ENCODE measurements at regions not wholly inside any gene's neighbourhood (a gene's known extent, or its start where the extent isn't known, plus 50 kb on each side); places are given as distances from the start of the nearest gene placed in this dataset.

DNA sequence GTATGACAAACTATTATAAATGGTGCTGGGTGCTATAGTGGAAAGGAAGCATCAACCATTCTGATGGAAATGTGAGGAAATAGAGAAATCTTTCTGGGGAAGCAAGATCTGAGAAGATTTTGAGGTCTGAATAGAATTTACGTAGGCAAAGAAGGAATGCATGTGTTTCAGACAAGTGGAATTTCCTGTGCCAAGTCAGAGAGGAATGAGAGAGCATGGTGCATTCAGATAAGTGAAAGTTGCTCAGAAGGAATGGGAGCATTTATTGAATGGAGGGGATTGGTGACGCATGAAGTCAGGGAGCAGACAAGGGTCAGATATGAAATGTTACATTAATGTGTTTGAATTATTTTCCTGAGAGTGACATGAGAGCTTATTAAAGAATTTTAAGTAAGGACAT, 725.5 kb downstream of the METTL15 start:
- ATAC-seq = peak; percentile 74
- TF ChIP-seq ZC3H10 (CRISPR knock-in tag; IDR thresholded peaks at IDR 0.05) = peak; percentile 66; the same call in 1 of the 2 replicates
- TF ChIP-seq, protein P1, sequence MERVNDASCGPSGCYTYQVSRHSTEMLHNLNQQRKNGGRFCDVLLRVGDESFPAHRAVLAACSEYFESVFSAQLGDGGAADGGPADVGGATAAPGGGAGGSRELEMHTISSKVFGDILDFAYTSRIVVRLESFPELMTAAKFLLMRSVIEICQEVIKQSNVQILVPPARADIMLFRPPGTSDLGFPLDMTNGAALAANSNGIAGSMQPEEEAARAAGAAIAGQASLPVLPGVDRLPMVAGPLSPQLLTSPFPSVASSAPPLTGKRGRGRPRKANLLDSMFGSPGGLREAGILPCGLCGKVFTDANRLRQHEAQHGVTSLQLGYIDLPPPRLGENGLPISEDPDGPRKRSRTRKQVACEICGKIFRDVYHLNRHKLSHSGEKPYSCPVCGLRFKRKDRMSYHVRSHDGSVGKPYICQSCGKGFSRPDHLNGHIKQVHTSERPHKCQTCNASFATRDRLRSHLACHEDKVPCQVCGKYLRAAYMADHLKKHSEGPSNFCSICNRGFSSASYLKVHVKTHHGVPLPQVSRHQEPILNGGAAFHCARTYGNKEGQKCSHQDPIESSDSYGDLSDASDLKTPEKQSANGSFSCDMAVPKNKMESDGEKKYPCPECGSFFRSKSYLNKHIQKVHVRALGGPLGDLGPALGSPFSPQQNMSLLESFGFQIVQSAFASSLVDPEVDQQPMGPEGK (CRISPR knock-in tag; IDR thresholded peaks at IDR 0.05; ENCODE audit: borderline replicate concordance) = 0 out of 2 replicates have a peak, but pooled peaks have one; percentile 15
- no peak for TF ChIP-seq BACH2 (CRISPR knock-in tag; IDR thresholded peaks at IDR 0.05; ENCODE audit: borderline replicate concordance)
- TF ChIP-seq TOX (CRISPR knock-in tag; IDR thresholded peaks at IDR 0.05; ENCODE audit: borderline replicate concordance) = peak; percentile 96; the same call in 1 of the 2 replicates
- peak; percentile 79 for TF ChIP-seq ISL1 (CRISPR knock-in tag; IDR thresholded peaks at IDR 0.05)
- TF ChIP-seq ZFP30 (CRISPR knock-in tag; IDR thresholded peaks at IDR 0.05) = no peak
- TF ChIP-seq GLIS3 (CRISPR knock-in tag; IDR thresholded peaks at IDR 0.05) = no peak
- TF ChIP-seq RARB (CRISPR knock-in tag; IDR thresholded peaks at IDR 0.05) = peak; percentile 73; the same call in 1 of the 2 replicates

DNA sequence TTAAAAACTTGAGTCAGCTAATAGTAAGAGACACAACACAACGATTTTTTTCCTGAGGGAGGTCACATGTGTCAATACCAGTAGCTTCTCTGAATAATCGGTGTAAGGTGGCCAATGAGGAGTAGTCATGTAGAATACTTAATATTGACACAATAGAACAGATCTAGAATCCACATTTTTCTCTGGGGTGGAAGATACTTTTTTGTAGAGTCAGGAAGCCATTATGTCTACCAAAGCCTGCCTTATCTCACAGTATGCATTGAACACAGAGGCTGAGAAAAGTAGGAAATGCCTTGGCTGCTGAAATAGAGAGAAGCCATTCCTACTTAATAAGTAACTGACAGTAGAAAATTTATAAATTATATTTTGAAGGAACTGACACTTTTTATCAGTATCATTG, 725.0 kb downstream of the METTL15 start:
- TF ChIP-seq, protein P2, sequence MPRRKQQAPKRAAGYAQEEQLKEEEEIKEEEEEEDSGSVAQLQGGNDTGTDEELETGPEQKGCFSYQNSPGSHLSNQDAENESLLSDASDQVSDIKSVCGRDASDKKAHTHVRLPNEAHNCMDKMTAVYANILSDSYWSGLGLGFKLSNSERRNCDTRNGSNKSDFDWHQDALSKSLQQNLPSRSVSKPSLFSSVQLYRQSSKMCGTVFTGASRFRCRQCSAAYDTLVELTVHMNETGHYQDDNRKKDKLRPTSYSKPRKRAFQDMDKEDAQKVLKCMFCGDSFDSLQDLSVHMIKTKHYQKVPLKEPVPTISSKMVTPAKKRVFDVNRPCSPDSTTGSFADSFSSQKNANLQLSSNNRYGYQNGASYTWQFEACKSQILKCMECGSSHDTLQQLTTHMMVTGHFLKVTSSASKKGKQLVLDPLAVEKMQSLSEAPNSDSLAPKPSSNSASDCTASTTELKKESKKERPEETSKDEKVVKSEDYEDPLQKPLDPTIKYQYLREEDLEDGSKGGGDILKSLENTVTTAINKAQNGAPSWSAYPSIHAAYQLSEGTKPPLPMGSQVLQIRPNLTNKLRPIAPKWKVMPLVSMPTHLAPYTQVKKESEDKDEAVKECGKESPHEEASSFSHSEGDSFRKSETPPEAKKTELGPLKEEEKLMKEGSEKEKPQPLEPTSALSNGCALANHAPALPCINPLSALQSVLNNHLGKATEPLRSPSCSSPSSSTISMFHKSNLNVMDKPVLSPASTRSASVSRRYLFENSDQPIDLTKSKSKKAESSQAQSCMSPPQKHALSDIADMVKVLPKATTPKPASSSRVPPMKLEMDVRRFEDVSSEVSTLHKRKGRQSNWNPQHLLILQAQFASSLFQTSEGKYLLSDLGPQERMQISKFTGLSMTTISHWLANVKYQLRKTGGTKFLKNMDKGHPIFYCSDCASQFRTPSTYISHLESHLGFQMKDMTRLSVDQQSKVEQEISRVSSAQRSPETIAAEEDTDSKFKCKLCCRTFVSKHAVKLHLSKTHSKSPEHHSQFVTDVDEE (CRISPR knock-in tag; IDR thresholded peaks at IDR 0.05) = no peak
- TF ChIP-seq ZNF70 (CRISPR knock-in tag; IDR thresholded peaks at IDR 0.05) (no peak), ZC3H10 (CRISPR knock-in tag; IDR thresholded peaks at IDR 0.05) (no peak), CSDC2 (CRISPR knock-in tag; IDR thresholded peaks at IDR 0.05) (peak; percentile 61; the same call in 1 of the 2 replicates)
- ATAC-seq = no peak

DNA sequence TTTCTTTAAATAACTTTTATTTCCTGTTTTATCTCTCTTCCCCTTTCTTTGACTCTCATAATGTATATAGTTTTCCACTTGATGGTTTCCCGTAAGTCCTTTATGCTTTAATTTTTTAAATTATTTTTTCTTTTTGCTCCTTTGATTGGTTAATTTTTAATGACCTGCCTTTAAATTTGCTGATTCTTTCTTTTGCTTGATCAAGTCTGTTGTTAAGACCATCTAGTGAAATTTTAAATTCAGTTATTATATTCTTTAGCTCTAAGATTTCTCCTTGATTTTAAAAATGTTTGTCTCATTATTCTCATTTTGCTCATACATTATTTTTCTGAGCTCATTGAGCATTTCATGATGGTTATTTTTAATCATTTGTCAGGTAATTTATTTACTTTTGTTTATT, 718.6 kb downstream of the METTL15 start:
- TF ChIP-seq ZFP30 (CRISPR knock-in tag; IDR thresholded peaks at IDR 0.05) (peak; percentile 92), RARB (CRISPR knock-in tag; IDR thresholded peaks at IDR 0.05) (no peak)
- ATAC-seq = no peak

DNA sequence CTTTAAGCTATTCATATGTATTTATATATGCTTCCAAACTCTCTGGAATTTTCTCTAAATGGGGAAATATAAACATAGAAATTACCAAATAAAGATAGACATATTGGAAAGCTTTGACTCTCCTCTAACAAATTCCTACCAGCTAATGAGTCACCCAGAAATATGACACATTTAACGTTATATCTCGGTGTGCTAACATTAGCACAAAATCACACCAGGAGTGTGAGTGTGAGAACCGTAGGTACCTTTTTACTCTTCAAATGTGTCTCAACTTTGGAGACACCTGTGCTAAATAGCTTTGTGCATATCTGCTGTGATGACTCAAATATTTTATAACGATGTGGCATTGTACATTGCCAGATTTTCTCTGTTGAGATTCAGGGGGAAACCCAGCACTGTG, 714.4 kb downstream of the METTL15 start:
- no peak for ATAC-seq

DNA sequence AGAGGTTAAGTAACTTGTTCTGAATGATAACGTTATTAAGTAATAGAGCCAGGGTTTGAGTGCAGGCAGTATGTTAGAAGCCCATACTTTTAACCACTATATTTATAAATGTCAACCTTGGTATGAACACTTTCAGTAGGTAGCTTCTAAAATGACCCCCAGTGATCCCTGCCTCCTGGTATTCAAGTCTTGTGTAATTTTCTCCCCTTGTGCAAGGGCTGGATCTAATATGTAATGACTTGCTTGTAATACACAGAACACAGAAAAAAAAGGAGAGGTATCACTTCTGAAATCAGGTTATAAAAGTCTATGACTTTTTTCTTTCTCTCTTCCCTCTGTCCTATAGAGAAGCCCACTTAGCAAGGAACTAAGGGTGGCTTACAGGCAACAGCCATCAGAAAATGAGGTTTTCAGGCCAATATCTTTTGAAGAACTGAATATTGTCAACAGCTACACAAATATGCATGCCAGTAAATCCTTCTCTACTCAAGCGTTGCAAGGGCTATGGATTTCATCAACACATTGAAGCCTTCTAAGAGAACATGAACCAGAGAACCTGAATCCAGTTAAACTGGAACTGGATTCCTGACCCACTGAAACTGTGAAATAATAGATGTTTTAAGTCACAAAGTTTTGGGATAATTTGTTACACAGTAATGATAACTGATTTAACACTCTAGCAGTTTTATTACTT, 712.3 kb downstream of the METTL15 start:
- no peak for ATAC-seq
- TF ChIP-seq GLIS3 (CRISPR knock-in tag; IDR thresholded peaks at IDR 0.05) (no peak), ZC3H10 (CRISPR knock-in tag; IDR thresholded peaks at IDR 0.05) (no peak), ZNF8 (CRISPR knock-in tag; IDR thresholded peaks at IDR 0.05) (no peak), ZFP3 (CRISPR knock-in tag; IDR thresholded peaks at IDR 0.05) (no peak), BACH2 (CRISPR knock-in tag; IDR thresholded peaks at IDR 0.05; ENCODE audit: borderline replicate concordance) (no peak), ESRRG (CRISPR knock-in tag; IDR thresholded peaks at IDR 0.05) (no peak), ISL1 (CRISPR knock-in tag; IDR thresholded peaks at IDR 0.05) (no peak), TCF4 (CRISPR knock-in tag; IDR thresholded peaks at IDR 0.05; ENCODE audit: borderline replicate concordance) (no peak), OSR1 (CRISPR knock-in tag; IDR thresholded peaks at IDR 0.05) (no peak), ZNF70 (CRISPR knock-in tag; IDR thresholded peaks at IDR 0.05) (no peak), ARNTL (CRISPR knock-in tag; IDR thresholded peaks at IDR 0.05; ENCODE audit: borderline replicate concordance, low read depth) (no peak), ZNF565 (CRISPR knock-in tag; conservative IDR thresholded peaks at IDR 0.05; ENCODE audit: low read depth) (no peak), TOX (CRISPR knock-in tag; IDR thresholded peaks at IDR 0.05; ENCODE audit: borderline replicate concordance) (no peak)
- TF ChIP-seq, protein P1 (CRISPR knock-in tag; IDR thresholded peaks at IDR 0.05; ENCODE audit: borderline replicate concordance) = no peak
- TF ChIP-seq, protein P2 (CRISPR knock-in tag; IDR thresholded peaks at IDR 0.05) = no peak

More for the DNA sequence above, 714.4 kb downstream of the METTL15 start:
- TF ChIP-seq, protein P1 (CRISPR knock-in tag; IDR thresholded peaks at IDR 0.05; ENCODE audit: borderline replicate concordance) = no peak
- TF ChIP-seq OSR1 (CRISPR knock-in tag; IDR thresholded peaks at IDR 0.05) (no peak), RARB (CRISPR knock-in tag; IDR thresholded peaks at IDR 0.05) (no peak), GLIS3 (CRISPR knock-in tag; IDR thresholded peaks at IDR 0.05) (no peak), ISL1 (CRISPR knock-in tag; IDR thresholded peaks at IDR 0.05) (no peak), TCF4 (CRISPR knock-in tag; IDR thresholded peaks at IDR 0.05; ENCODE audit: borderline replicate concordance) (no peak), ZNF8 (CRISPR knock-in tag; IDR thresholded peaks at IDR 0.05) (no peak)
